GM18861 (cell line): ENCODE measurements at regions not wholly inside any gene's neighbourhood (a gene's known extent, or its start where the extent isn't known, plus 50 kb on each side); places are given as distances from the start of the nearest gene placed in this dataset.

Source experiments
- ATAC-seq: cut with Tn5 transposase; IDR thresholded peaks from one replicate; pipeline ENCODE4 v1.9.1; 2021; ENCODE audit not compliant: unreplicated experiment

DNA sequence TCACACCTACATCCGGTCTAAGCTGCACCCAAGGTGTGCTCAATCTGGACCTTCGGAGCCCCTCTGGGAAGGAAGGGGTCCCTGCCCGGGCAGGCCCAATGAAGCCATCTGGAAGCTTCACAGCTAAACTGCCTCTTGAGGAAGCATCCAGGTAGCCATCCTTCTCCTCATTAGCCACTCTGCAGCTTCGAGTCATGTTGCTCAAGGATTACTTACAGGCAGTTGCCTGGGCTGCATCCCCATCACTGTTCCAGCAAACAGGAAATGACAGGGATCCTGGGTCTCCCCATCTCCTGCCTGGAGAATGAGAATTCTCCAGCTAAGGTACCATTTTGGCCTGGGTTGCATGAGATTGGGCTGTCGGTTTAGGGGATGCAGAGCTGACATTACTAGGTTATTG, 91.7 kb downstream of the ERMARD start:
- ATAC-seq, result no peak

DNA sequence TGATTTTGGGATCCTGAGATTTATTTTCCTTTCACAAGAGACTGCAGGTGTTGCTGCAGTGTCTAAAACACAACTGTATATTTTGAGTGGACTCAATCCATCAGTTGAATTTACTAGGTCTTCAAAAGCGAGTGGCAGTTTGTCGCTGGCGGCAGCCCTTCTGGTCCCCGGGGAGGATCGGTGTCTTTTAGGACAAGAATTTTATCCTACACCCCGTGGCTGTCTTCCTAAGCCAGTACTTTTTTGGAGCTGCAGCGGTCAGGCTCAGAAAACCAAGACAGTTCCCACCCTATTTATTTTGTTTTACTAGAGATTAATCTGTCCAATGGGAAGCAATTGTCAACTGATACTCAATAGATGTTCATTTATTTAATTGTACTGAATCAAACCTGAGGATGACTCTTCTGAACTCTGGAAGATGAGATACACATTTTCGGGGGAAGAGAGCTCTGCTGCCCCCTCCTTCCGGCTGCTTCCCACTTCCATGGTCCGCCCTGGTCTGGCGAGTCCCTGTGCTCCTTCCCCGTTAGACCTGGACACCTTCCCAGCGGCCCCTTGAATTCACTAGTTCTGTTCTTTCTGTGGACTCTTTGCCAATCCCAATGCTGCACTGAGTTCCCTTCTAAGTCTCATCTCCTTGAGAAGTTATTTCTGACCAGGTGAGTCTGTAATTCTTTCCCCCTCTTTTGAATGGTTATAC, 90.6 kb downstream of the ERMARD start:
- ATAC-seq, result no peak

- ATAC-seq, result no peak
These were observed 89.8 kb downstream of the ERMARD start for GRCh38 chr6:169841251-169841650.

- ATAC-seq, result no peak
These were observed 88.6 kb downstream of the ERMARD start for GRCh38 chr6:169839898-169840631.

GRCh38 chr6:169839493-169839892, 88.1 kb downstream of the ERMARD start:
- no peak for ATAC-seq

DNA sequence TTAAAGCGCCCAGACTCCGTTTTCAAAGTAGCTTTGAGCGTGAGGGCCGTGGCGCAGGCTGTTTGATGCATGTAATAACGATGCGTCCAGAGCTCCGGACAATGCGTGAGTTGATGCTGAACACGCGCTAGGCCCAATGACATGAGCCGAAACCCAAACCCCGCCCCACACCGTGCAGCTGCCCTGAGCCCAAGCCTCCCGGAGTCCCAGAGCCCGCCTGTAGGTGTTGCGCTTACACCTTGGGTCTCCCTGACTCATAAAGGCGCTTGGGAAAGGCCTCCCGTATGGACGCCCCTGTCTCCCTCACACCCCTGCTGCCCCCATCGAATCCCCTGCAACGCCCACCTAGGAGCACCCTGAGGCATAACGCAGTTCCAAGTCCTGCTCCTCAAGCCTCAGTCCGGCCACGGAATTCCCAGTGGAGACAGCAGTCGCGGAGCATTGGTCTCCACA, 87.6 kb downstream of the ERMARD start:
- no peak for ATAC-seq

GRCh38 chr6:169838346-169839028, 87.1 kb downstream of the ERMARD start:
- ATAC-seq, result no peak

- ATAC-seq, result no peak
These were observed 86.3 kb downstream of the ERMARD start for GRCh38 chr6:169837529-169838250.

- no peak for ATAC-seq
These were observed 81.9 kb downstream of the ERMARD start for GRCh38 chr6:169833258-169833794.

- no peak for ATAC-seq
These were observed 81.0 kb downstream of the ERMARD start for GRCh38 chr6:169832247-169832948.

DNA sequence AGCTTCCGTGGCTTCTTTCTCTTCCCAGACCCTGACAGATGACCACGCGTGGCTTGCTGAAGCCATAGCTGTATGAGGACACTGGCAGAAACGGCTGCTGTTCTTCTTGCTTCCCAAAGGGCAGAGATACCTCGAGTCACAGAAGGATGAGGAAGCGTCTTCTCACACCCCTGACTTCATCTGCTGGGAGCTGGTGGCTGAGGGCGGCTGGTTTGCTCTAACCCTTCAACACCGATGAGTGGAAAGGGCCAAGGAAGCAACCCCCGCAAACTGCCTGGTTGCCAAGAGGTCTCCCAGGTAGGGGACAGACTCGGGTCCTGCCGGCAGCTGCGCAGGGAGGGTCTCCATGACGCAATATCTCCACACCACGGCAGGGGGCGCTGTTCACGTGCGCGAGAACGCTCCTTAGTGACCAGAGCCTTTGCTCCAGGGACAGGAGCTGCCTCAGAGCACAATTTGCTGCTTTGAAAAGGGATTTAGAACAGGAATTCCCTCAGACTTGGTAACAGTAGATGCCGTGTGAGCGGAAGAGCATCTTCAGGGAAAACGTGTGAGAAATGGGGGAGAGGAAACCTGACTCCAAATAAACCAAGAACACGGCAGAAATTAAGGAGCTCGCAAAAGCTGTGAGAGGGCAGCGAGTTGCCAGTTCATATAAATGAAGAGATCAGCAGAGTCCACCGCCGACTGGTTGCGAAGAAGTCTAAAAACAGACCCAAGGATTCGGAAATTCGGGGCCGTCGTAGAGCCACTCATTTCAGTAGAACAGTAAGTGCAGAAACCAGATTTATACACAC, 80.2 kb downstream of the ERMARD start:
- no peak for ATAC-seq
